LoVo (cell line): ENCODE measurements at regions not wholly inside any gene's neighbourhood (a gene's known extent, or its start where the extent isn't known, plus 50 kb on each side); places are given as distances from the start of the nearest gene placed in this dataset.
"Not testable (repeated sequence)": the region's sequence is repeated elsewhere in the genome, so short reads cannot be mapped to it uniquely, and the experiment has no call there.

Experiments
- DNase-seq: peaks from one replicate; pipeline ENCODE4 v3.0.0-alpha.2; 2016; ENCODE audit warnings: low spot score

GRCh38 chr13:22889376-22889775 lies 291.4 kb upstream of the SGCG start:
- DNase-seq, result not testable (repeated sequence)

GRCh38 chr13:22893204-22893603 lies 287.6 kb upstream of the SGCG start:
- DNase-seq, result no peak

GRCh38 chr13:22893777-22894176 lies 287.0 kb upstream of the SGCG start:
- DNase-seq, result no peak

- DNase-seq, result no peak
Observed at GRCh38 chr13:22897571-22898314, 283.0 kb upstream of the SGCG start.

- not testable (repeated sequence) for DNase-seq
Observed at GRCh38 chr13:22900416-22900951, 280.3 kb upstream of the SGCG start.

GRCh38 chr13:22903301-22903700 lies 277.5 kb upstream of the SGCG start:
- no peak for DNase-seq

GRCh38 chr13:22903925-22904324 lies 276.9 kb upstream of the SGCG start:
- DNase-seq, result no peak

- peak; percentile 3 for DNase-seq
Observed at GRCh38 chr13:22915442-22916082, 265.2 kb upstream of the SGCG start.

GRCh38 chr13:22916276-22916675 lies 264.5 kb upstream of the SGCG start:
- DNase-seq, result not testable (repeated sequence)

- DNase-seq, result no peak
Observed at GRCh38 chr13:22925881-22926747, 254.7 kb upstream of the SGCG start.

- DNase-seq, result no peak
Observed at GRCh38 chr13:22926748-22927400, 253.9 kb upstream of the SGCG start.

GRCh38 chr13:22927845-22928244 lies 252.9 kb upstream of the SGCG start:
- DNase-seq, result not testable (repeated sequence)

GRCh38 chr13:22929381-22930126 lies 251.2 kb upstream of the SGCG start:
- no peak for DNase-seq

- no peak for DNase-seq
Observed at GRCh38 chr13:22931576-22931975, 249.2 kb upstream of the SGCG start.

- not testable (repeated sequence) for DNase-seq
Observed at GRCh38 chr13:22932632-22933412, 248.0 kb upstream of the SGCG start.

GRCh38 chr13:22933571-22934181 lies 247.1 kb upstream of the SGCG start:
- no peak for DNase-seq

- no peak for DNase-seq
Observed at GRCh38 chr13:22934744-22935523, 245.8 kb upstream of the SGCG start.

GRCh38 chr13:22936228-22936627 lies 244.6 kb upstream of the SGCG start:
- DNase-seq, result no peak

- no peak for DNase-seq
Observed at GRCh38 chr13:22937241-22937640, 243.5 kb upstream of the SGCG start.
